Naive B cell (primary cell): ENCODE measurements at regions not wholly inside any gene's neighbourhood (a gene's known extent, or its start where the extent isn't known, plus 50 kb on each side); places are given as distances from the start of the nearest gene placed in this dataset.
A peak's percentile ranks its signal among the peaks of the same experiment; 100 is the strongest.

ENCODE experiments used
- ATAC-seq, 2 donors: fragments of 150-1000 bp; cut with Tn5 transposase; 2 replicates each; pipeline ENCODE4 v1.10.0; 2021; ENCODE audit warnings: low read depth in 2 of 2, mild to moderate bottlenecking in 2 of 2, moderate library complexity in 2 of 2
- DNase-seq: peaks from one replicate; pipeline ENCODE4 v3.0.0; 2022
- H3K27ac Mint-ChIP-seq, 6 donors: one replicate each; pipeline ENCODE4 v1.8.0; 2020 to 2022; ENCODE audit warnings: mild to moderate bottlenecking in 6 of 6, mixed read lengths in 6 of 6, moderate library complexity in 5 of 6, inconsistent platforms in 2 of 6
- H3K27me3 Mint-ChIP-seq, 3 donors: one replicate each; pipeline ENCODE4 v1.8.0; 2021 to 2022; ENCODE audit warnings: mixed read lengths in 3 of 3, mild to moderate bottlenecking in 1 of 3
- H3K36me3 Mint-ChIP-seq, 2 donors: one replicate each; pipeline ENCODE4 v1.8.0; 2020 to 2022; ENCODE audit warnings: mixed read lengths in 2 of 2, inconsistent platforms in 1 of 2, mild to moderate bottlenecking in 1 of 2
- H3K4me1 Mint-ChIP-seq, 3 donors: one replicate each; pipeline ENCODE4 v1.8.0; 2020 to 2022; ENCODE audit warnings: mixed read lengths in 3 of 3, inconsistent platforms in 1 of 3, mild to moderate bottlenecking in 1 of 3, moderate library complexity in 1 of 3
- H3K4me3 Mint-ChIP-seq, 8 donors: one replicate each; pipeline ENCODE4 v1.8.0; 2020 to 2022; ENCODE audit warnings: mild to moderate bottlenecking in 8 of 8, mixed read lengths in 8 of 8, moderate library complexity in 8 of 8, inconsistent platforms in 2 of 8
- H3K9me3 Mint-ChIP-seq, 7 donors: one replicate each; pipeline ENCODE4 v1.8.0; 2020 to 2022; ENCODE audit warnings: mixed read lengths in 7 of 7, mild to moderate bottlenecking in 5 of 7, inconsistent platforms in 2 of 7, moderate library complexity in 1 of 7

GRCh38 chr5:163789870-163790269, 284.5 kb downstream of the MAT2B start:
- no peak for DNase-seq
- H3K9me3 Mint-ChIP-seq, result peaks cover 4 to 22% (median 10%) of the 10 kb centered on the region in 7 donors
- H3K4me1 Mint-ChIP-seq, result peaks cover 0 to 3% (median 0%) of the 10 kb centered on the region in 3 donors
- no peak overlapping the region for H3K27ac Mint-ChIP-seq
- H3K27me3 Mint-ChIP-seq, result no peaks in the 10 kb centered on the region
- peaks cover 5 to 12% of the 10 kb centered on the region in 2 donors for H3K36me3 Mint-ChIP-seq
- no peak for ATAC-seq
- H3K4me3 Mint-ChIP-seq, result no peak overlapping the region

GRCh38 chr5:163790497-163790896, 285.1 kb downstream of the MAT2B start:
- Mint-ChIP-seq H3K36me3 (peaks cover 5 to 12% of the 10 kb centered on the region in 2 donors), H3K9me3 (peaks cover 4 to 19% (median 10%) of the 10 kb centered on the region in 7 donors), H3K27ac (peak overlapping the region in 1 of 6 donors; percentile 20), H3K4me3 (no peak overlapping the region), H3K4me1 (peaks cover 0 to 3% (median 0%) of the 10 kb centered on the region in 3 donors), H3K27me3 (no peaks in the 10 kb centered on the region)
- ATAC-seq, result no peak
- DNase-seq, result no peak

DNA sequence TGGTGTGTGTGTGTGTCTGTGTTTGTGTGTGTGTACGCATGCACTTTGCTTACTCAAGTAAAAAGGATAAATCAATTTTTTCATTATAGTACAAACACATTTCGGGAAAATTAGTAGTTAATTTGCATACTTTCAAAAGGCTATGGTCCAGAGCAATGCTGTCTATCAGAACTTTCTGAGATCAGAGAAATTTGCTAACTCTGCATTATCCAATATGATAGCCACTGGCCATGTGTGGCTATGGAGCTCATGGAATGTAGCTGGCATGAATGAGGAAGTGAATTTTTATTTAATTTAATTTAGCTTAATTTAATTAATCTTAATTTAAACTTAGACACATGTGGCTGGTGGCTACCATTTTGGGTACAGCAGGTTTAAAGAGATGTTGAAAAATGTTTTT, 289.6 kb downstream of the MAT2B start:
- Mint-ChIP-seq H3K36me3 (no peaks in the 10 kb centered on the region), H3K4me1 (peaks cover 0 to 3% (median 0%) of the 10 kb centered on the region in 3 donors), H3K9me3 (peaks cover 0 to 3% (median 0%) of the 10 kb centered on the region in 7 donors), H3K27me3 (no peaks in the 10 kb centered on the region), H3K4me3 (no peak overlapping the region), H3K27ac (no peak overlapping the region)
- no peak for ATAC-seq
- DNase-seq, result no peak

GRCh38 chr5:163807781-163808180, 302.4 kb downstream of the MAT2B start:
- peaks cover 0 to 2% (median 0%) of the 10 kb centered on the region in 7 donors for H3K9me3 Mint-ChIP-seq
- ATAC-seq (no peak), DNase-seq (no peak)
- H3K4me1 Mint-ChIP-seq, result peaks cover 13 to 21% (median 14%) of the 10 kb centered on the region in 3 donors
- H3K27ac Mint-ChIP-seq, result no peak overlapping the region
- no peaks in the 10 kb centered on the region for H3K36me3 Mint-ChIP-seq
- H3K4me3 Mint-ChIP-seq, result no peak overlapping the region
- peaks cover 0 to 11% (median 0%) of the 10 kb centered on the region in 3 donors for H3K27me3 Mint-ChIP-seq

DNA sequence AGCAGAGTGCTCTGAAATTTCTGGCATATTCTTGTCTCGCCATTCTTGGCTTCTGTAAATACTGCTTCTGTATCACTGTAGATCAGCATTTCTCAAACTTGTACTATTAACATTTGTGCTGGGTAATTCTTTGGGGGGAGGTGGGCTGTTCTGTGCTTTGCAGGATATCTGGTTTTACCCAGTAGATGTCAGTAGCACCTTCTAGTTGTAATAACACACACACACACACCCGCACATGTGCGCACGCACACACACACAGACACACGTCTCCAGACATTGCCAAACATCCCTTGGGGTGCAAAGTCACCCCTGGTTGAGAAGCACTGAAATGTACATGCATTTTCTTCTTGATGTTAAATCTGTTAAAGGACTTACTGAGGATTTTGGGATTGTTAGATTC, 304.1 kb downstream of the MAT2B start:
- Mint-ChIP-seq H3K27me3 (peaks cover 0 to under 1% (median 0%) of the 10 kb centered on the region in 3 donors), H3K9me3 (no peaks in the 10 kb centered on the region), H3K4me3 (no peak overlapping the region), H3K27ac (peak overlapping the region in 4 of 6 donors; percentile 5 to 57 (median 30)), H3K36me3 (no peaks in the 10 kb centered on the region), H3K4me1 (peaks cover 16 to 20% (median 17%) of the 10 kb centered on the region in 3 donors)
- ATAC-seq, result peak; percentile 50 to 53
- DNase-seq, result no peak

DNA sequence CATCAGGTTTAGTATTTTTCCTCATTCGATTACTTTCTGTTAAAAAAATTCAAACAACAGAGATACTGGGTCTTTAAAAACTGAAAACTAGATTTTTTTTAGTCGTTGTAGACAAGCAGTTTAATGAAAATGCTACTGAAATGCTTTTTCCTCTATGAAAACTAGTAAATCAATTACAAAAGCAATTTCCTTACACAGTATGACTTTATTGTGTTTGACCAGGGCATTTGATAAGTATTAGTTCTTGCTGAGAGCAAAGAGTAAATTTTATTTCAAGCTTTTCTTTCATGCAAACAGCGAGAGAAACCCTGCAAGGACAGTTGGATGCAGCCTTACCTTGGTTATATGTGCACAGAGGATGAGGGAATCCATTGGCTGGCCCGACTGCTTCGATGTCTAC, 308.5 kb downstream of the MAT2B start:
- ATAC-seq (no peak), DNase-seq (no peak)
- Mint-ChIP-seq H3K36me3 (peaks cover 0 to 13% of the 10 kb centered on the region in 2 donors), H3K27ac (peak overlapping the region in 2 of 6 donors; percentile 16 to 73), H3K4me3 (no peak overlapping the region), H3K9me3 (peaks cover 0 to 10% (median 2%) of the 10 kb centered on the region in 7 donors), H3K27me3 (no peaks in the 10 kb centered on the region), H3K4me1 (peaks cover 16 to 25% (median 17%) of the 10 kb centered on the region in 3 donors)

- Mint-ChIP-seq H3K36me3 (peaks cover under 1 to 21% of the 10 kb centered on the region in 2 donors), H3K4me3 (no peak overlapping the region), H3K27me3 (no peaks in the 10 kb centered on the region), H3K4me1 (peaks cover 4 to 14% (median 11%) of the 10 kb centered on the region in 3 donors), H3K9me3 (peaks cover under 1 to 17% (median 11%) of the 10 kb centered on the region in 7 donors), H3K27ac (peak overlapping the region in 2 of 6 donors; percentile 2 to 28)
- DNase-seq (no peak), ATAC-seq (no peak)
Observed at GRCh38 chr5:163815240-163815791, 309.9 kb downstream of the MAT2B start.

GRCh38 chr5:163821142-163821541, 315.7 kb downstream of the MAT2B start:
- no peaks in the 10 kb centered on the region for H3K27me3 Mint-ChIP-seq

GRCh38 chr5:163822548-163822947, 317.1 kb downstream of the MAT2B start:
- peaks cover 0 to 9% (median 0%) of the 10 kb centered on the region in 3 donors for H3K4me1 Mint-ChIP-seq
- H3K4me3 Mint-ChIP-seq, result no peak overlapping the region
- no peak overlapping the region for H3K27ac Mint-ChIP-seq
- no peaks in the 10 kb centered on the region for H3K27me3 Mint-ChIP-seq
- H3K36me3 Mint-ChIP-seq, result peaks cover 11 to 30% of the 10 kb centered on the region in 2 donors
- H3K9me3 Mint-ChIP-seq, result peaks cover 5 to 27% (median 17%) of the 10 kb centered on the region in 7 donors
- DNase-seq (no peak), ATAC-seq (no peak)

More at GRCh38 chr5:163821142-163821541, 315.7 kb downstream of the MAT2B start:
- H3K27ac Mint-ChIP-seq, result peak overlapping the region in 1 of 6 donors; percentile 43
- H3K36me3 Mint-ChIP-seq, result peaks cover 11 to 31% of the 10 kb centered on the region in 2 donors
- ATAC-seq, result no peak
- DNase-seq, result no peak
- no peak overlapping the region for H3K4me3 Mint-ChIP-seq
- H3K4me1 Mint-ChIP-seq, result peaks cover 0 to 9% (median 0%) of the 10 kb centered on the region in 3 donors
- H3K9me3 Mint-ChIP-seq, result peaks cover 5 to 31% (median 18%) of the 10 kb centered on the region in 7 donors

- DNase-seq (no peak), ATAC-seq (no peak)
- Mint-ChIP-seq H3K4me3 (no peak overlapping the region), H3K27ac (peak overlapping the region in 1 of 6 donors; percentile 56), H3K4me1 (peaks cover 1 to 25% (median 2%) of the 10 kb centered on the region in 3 donors), H3K36me3 (peaks cover 7 to 21% of the 10 kb centered on the region in 2 donors), H3K27me3 (no peaks in the 10 kb centered on the region), H3K9me3 (peaks cover 0 to 10% (median 9%) of the 10 kb centered on the region in 7 donors)
Observed at GRCh38 chr5:163825661-163826060, 320.2 kb downstream of the MAT2B start.

GRCh38 chr5:163826201-163826600, 320.8 kb downstream of the MAT2B start:
- Mint-ChIP-seq H3K4me3 (no peak overlapping the region), H3K36me3 (peaks cover 6 to 21% of the 10 kb centered on the region in 2 donors), H3K27me3 (no peaks in the 10 kb centered on the region), H3K4me1 (peaks cover 5 to 30% (median 7%) of the 10 kb centered on the region in 3 donors), H3K27ac (no peak overlapping the region), H3K9me3 (peaks cover 0 to 5% (median 3%) of the 10 kb centered on the region in 7 donors)
- ATAC-seq (no peak), DNase-seq (no peak)

DNA sequence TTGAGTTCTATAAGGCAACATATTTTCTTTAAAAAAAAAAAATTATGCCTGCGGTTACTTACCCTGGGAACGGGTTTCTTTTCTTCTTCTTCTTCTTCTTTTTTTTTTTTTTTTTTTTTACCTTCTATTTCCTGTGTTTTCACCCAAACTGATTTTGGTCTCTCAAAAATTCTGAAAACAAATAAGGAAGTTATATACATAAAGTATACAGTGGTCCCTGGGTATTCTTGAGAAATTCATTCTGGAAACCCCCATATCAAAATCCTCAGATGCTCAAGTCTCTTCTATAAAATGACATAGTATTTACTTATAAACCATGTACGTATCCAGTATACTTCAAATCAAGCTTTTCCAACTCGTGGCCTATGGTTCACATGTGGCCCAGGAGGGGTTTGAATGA, 326.7 kb downstream of the MAT2B start:
- Mint-ChIP-seq H3K4me3 (peak overlapping the region in 4 of 8 donors; percentile 30 to 85 (median 41)), H3K4me1 (peaks cover 14 to 32% (median 23%) of the 10 kb centered on the region in 3 donors), H3K27me3 (no peaks in the 10 kb centered on the region), H3K27ac (peak overlapping the region in 4 of 6 donors; percentile 1 to 88 (median 84)), H3K36me3 (peaks cover 5 to 30% of the 10 kb centered on the region in 2 donors), H3K9me3 (peaks cover 0 to 2% (median 0%) of the 10 kb centered on the region in 7 donors)
- DNase-seq, result no peak
- ATAC-seq, result peak; percentile 42 to 55

DNA sequence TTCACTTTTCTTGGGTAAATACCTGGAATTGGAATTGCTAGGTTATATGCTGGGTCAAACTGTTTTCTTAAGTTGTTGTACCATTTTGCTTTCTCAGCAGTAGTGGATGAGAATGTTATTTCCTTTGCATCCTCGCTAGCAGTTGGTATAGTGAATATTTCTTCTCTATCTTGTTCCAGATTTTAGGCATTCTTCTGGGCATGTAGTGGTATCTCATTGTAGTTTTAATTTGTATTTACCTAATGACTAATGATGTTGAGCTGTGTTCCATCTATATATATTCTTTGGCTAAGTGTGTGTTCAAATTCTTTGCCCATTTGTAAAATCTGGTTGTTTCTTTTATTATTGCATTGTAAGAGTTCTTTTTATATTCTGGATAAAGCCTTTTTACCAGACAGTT, 333.3 kb downstream of the MAT2B start:
- H3K4me3 Mint-ChIP-seq, result no peak overlapping the region
- DNase-seq, result no peak
- H3K36me3 Mint-ChIP-seq, result no peaks in the 10 kb centered on the region
- H3K27me3 Mint-ChIP-seq, result no peaks in the 10 kb centered on the region
- peaks cover 0 to 8% (median 1%) of the 10 kb centered on the region in 7 donors for H3K9me3 Mint-ChIP-seq
- no peak overlapping the region for H3K27ac Mint-ChIP-seq
- H3K4me1 Mint-ChIP-seq, result peaks cover 4 to 6% (median 5%) of the 10 kb centered on the region in 3 donors
- ATAC-seq, result no peak

DNA sequence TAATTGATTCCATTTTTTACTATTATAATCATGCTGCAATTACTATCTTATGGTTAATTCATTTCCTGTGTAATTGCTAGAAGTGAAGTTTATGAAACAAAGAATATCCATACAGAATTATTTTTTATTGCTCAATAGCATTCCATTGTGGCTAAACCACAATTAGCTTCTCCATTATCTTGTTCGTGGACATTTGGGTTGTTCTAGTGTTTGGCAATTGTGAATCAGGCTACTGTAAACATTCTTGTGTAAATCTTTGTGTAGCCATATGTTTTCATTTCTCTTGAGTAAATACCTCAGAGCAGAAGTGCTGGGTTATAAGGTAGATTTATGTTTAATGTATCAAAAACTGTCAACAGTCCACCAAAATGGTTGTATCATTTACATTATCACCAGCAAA, 341.1 kb downstream of the MAT2B start:
- H3K36me3 Mint-ChIP-seq, result no peaks in the 10 kb centered on the region
- no peak for DNase-seq
- H3K4me3 Mint-ChIP-seq, result no peak overlapping the region
- no peak for ATAC-seq
- H3K9me3 Mint-ChIP-seq, result peaks cover 0 to 8% (median 3%) of the 10 kb centered on the region in 7 donors
- peaks cover 0 to 5% (median 0%) of the 10 kb centered on the region in 3 donors for H3K4me1 Mint-ChIP-seq
- H3K27ac Mint-ChIP-seq, result no peak overlapping the region
- no peaks in the 10 kb centered on the region for H3K27me3 Mint-ChIP-seq
